IPS-NIHi11 (cell line): ENCODE measurements at regions not wholly inside any gene's neighbourhood (a gene's known extent, or its start where the extent isn't known, plus 50 kb on each side); places are given as distances from the start of the nearest gene placed in this dataset.

Experiments used
- DNase-seq: peaks from one replicate; pipeline ENCODE4 v3.0.0; 2012; ENCODE audit warnings: mixed read lengths, low spot score

DNA sequence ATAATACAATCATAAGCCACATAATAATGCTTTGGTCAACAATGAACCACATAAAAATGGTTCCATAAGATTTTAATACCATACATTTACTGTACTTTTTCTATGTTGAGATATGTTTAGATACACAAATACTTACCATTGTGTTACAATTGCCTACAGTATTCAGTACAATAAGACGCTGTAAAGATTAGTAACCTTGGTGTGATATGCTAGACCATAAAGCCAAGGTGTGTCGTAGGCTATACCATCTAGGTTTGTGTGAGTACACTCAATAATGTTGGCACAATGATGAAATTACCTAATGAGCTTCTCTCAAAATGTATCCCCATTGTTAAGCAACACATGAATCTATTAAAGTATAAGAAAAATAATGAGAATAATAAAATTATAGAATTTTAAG is 662.3 kb downstream of the SATB2 start:
- DNase-seq, result no peak

DNA sequence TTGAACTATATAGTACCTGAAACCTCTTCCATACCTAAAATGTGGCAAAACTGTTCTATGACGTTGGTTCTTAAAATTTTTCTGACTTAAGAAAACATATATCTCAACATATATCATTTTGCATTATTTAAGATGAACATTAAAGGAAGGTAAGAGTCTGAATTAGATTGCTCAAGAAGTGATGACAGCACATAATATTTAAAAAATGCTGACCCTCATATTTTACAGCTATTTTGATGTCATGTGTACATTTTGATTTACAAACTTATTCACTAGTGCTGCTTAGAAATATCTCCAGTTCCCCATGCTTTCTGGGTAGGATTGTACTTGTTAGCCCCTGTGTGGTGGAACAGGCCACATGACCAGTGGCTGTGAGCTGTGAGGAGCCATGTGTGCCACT is 666.1 kb downstream of the SATB2 start:
- no peak for DNase-seq

DNA sequence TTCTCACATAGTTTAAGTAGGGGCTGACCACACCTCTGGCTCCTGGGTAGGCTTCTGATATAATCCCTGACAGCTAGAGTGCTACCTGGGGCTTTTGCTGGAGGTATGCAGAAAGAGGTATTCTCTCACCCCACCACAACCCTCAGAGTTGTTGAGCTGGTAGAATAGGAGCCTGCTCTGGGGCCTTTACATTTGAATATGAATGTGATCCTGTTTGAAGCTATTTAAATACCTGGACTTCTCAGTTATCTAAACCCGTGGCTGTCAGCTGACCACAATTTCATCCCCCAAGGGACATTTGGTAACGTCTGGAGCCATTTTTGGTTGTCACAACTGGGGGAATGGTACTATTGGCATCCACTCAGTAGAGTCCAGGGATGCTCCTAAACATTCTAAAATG is 669.1 kb downstream of the SATB2 start:
- DNase-seq, result peak; percentile 53

DNA sequence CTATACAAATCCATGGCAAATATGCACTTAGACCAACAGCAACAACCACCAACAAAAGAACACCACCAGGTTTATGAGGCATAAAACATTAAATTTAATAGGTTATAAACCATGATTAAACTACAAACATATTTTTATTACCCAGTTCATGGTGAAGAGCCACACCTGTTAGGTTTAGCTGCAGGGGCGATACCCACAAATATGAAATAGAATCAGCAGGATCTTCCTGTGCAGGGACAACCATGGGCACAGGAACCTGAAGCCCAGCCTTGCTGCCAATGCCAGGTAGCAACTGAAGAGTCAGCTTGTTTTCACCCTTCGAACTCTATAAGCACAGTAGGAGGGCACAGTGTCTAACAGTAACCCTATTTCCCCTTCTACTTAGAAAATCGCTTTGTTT is 675.0 kb downstream of the SATB2 start:
- DNase-seq, result no peak

DNA sequence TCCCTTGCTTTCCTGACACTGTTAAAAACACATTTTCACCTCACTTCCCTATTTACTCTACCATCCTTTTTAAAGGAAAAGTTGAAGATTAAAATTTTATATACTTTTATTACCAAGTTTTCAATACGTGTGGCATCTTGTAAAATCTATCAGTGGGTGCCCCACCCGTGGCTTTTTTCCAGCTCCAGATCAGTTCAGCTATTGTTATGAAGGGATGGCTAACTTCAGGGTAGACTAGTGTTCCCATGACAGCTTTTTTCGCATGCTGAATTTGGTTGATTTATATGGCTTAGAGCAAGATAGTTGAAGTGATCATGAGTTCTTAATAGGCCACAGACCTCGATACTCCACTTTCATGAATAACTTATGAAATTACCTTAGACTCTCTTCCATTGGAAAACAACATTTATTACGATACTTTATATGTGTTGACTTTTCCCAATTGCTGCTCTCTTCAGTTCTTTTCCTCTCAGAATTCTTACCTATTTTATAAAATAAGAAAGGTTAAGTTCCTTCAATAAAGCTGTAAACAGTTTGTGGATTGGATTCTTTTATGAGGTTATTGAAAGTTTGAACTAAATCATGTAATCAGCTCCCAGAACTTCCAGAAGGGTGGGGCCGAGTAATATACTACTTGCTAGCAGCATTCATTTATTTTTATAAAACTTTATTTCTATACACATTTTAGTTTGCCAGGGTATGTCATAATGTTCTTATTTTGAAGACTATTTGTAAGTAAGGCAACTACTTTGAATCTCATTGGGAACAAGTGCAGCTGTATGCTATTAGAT is 680.9 kb downstream of the SATB2 start:
- DNase-seq, result no peak

DNA sequence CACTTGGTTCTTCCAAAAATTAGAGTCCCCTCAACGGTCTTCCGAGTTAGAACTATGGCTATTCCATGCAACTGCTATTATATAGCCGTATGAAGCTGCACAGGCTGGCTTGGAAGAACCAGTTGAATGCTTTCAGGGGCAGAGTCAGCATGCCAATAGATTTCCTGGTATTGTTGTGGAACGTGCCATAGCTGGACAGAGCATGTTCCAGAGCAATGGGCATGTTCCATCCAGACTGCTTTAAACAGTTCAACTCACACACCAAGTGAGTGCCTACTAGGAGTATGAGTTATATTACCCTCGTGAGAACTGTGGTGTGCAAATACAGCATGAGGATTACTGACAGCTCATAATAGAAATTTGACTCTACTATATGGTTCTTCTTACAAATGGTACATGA is 682.0 kb downstream of the SATB2 start:
- DNase-seq, result no peak

DNA sequence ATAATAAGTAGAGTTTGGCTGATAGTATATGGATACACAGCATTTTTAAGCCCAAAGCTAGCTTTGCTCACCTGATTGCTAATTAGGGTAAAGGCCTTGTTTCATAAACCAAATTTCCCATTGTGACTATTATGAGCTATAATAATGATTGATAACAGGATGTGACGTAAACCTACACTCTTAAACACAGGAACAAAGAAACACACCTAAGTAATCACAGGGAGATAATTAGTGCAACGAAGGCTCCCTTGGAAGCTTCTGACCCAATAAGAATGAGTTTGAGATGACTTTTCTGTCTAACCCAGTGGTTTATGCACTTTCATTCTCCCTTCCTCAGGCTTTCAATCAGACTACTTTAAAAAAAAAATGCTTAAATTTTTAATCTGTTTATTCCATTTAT is 683.2 kb downstream of the SATB2 start:
- no peak for DNase-seq

DNA sequence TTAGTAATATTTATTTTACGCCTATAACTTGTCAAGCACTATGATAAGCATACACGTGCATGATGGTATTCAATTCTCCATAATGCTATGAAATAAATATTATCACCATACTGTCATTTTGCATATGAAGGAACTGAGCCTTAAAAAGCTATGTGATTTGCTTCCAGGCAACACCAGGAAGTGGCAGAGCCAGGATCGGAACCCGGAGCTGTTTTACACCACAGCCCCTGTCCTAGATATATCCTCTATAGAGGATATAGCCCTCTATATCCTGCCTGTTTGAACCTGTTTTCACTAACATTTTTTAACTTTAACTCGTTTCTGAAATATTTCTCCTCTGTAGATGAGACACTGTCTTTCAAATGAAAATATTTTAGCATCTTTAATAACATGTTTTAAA is 690.0 kb downstream of the SATB2 start:
- DNase-seq, result no peak

DNA sequence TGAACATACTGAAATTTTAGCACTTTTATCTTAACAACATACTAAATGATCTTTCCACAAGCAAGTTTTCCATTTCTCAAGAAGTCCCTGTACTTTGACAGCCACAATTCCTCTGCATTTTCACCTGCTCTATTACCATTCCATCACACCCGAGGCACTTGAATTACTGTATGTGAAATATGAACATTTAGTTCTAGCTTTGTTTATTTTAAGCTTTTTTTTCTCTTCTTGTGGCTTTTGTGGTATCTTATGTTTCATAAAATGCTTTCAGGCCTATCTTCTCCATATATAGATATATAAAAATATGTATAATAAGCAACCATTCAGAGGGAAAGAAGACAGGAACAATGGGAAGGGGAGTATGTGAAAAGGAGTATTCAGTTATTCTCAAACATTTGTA is 693.9 kb downstream of the SATB2 start:
- DNase-seq, result no peak

DNA sequence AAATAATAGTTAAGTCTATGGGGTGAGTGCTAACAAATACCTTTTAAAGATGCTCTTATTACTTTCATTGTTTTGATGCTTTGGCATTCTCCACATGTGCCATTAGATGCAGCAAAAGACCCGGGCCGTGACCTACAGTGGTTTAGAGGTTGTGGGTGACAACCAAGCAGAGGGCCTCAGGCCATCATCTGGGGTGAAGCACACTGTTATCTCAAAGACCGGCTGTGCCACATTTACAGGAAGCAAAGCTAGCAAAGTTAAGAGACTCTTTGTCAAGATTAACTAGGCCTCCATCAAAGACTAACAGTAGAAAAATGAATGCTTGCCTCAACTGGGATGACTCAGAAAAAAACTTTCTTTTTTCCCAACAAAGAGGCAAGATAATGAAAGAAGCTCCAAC is 695.3 kb downstream of the SATB2 start:
- no peak for DNase-seq

DNA sequence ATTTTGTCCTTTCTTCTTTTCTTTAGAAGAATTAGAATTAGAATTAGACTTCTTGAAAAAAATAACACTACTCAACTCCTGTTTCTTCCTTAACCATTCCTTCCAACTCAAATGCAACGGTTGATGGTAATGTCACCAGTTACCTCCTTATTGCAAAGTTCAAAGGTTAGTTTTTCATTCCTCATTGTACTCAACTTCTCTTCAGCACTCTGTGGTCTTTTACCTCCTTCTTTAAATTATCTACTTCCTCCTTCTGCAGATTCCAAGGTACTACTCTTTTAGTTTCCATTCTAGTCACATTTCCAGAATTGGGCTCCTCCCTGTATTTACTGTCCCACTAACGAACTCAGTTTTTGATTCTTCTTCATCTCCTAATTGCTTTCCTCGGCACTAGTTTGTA is 700.7 kb downstream of the SATB2 start:
- no peak for DNase-seq

DNA sequence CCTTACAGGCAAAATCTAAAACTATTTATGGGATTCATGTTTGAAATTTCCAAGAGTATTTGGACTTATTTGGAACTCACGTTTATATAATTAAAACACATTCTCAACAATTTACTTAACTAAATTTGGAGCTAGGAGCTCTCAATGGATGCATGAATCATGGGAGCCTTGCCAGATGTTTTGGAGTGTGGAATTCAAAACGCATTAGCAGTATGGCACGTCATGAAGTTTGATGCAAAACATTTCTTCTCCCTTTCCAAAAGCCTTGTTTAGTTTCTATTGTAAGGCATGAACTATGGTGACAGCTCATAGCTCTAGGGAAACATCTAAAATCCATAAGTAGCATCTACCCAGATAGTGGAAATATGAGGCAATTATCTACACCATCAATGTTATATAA is 701.6 kb downstream of the SATB2 start:
- DNase-seq, result no peak

DNA sequence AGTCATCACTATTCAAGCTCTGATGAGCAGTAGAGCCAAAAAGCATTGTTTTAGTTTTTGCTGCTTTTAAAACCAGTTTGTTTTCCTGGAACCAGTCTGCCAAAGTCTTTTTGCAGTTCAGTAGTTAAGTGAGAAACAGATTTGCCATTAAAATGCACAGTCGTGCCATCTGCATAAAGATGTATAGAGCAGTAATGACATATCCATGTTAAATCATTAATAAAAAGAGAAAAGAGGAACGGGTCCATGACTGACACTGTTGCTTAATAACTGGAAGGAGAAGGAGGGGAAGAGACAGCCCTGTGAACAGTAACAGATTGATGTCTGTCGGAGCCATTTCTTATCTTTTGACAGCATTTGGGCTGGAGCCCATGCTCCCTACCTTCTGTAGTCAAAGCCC is 704.6 kb downstream of the SATB2 start:
- no peak for DNase-seq

DNA sequence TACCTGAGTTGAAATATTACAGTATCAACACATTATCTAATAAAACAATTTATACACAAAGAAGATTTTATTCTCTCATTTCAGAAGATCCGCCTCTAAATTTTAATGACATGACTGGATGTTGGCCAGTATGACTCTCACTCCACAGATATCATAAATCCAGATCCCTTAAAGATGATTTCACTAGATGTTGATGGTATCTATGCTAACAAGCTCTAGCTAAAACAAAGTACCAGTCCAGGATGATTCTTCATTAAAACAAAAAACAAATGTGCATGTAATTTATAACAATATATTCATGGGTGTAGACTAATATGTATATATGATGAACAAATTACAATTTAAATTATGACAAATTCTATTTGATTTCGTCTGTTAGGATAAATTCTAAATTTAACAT is 708.4 kb downstream of the SATB2 start:
- DNase-seq, result no peak

DNA sequence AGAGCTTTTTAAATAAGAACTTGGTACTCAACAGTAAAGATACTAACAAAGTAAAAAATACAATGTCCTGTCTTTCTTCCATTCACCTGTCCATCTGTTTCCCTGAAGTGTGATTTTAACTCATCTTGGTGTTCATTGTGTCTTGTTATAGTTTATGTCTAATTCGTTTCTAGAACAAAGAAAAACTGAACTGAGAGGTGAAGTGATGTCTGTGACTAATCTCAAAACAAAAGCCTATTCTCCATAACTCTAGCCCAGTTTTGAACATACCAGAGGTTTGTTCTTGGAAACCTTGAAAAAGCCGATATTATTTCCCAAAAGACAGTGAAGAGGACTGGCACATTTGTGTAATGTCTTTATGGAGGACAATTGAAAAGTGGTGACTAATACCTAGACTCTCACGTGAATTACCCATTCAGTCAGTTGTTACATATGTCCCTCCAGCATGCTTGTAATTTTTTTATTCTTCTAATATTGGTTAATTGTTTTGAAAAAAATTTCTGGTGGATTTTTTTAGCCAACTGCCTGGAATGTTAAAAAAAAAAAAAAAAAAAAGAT is 725.8 kb downstream of the SATB2 start:
- DNase-seq, result no peak

DNA sequence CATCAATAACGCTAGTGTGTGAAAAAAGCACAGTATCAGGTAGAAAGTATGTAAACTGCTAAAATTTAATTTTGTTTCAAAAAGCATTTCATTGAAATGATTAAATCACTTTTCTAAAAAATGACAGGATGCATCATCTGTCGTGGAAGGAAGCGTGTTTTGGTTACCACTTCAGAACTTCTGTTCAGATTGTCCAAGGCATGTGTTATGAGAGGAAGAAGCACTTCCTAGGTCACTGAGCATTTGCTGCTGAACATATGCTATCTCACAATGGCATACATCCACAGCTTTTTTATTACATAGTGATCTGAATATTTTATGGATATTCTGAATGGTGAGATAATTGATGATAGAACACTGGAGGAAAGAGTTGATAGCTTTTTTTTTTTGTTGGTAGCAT is 737.5 kb downstream of the SATB2 start:
- DNase-seq, result no peak

DNA sequence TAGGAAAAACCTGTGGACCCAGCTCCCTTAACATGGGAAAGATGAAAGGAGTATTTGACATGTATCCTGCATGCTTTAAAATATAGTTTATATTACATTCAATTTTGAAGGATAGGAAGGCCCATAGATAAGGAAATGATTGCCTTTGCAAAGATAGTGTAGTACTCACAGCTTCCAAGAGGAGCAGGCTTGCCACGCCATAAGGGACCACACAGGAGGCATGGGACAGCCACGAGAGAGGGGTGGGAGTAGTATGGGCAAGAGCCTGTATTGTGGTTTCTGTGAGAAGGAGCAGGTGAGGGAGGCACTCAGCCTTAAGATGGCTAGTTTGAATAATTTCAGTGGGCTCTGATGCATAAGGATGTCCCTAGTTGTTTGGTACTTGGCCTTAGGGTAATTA is 740.3 kb downstream of the SATB2 start:
- no peak for DNase-seq

DNA sequence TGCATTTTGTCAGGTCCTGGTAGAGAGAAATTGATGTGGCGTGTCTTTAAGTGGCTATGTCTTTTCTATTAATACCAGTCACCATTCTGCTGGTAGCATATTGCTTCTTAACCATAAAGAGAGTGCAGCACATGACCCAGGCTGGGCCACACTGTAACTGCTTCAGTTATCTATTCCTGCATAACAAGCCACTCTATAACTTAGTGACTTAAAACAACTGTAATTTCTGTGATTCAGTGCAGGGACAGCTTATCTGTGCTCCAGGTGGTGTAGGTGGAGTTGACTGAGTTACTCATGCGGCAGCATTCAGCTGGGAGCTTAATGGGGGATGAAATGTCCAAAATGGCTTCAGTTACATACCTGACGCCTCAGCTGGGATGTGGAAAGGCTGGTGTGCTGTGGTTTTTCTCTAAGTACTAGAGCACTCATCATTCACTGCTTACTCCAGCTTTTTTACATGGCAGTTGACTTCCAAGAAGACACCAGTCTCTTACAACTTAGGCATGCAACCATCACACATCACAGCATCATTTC is 742.4 kb downstream of the SATB2 start:
- DNase-seq, result no peak

DNA sequence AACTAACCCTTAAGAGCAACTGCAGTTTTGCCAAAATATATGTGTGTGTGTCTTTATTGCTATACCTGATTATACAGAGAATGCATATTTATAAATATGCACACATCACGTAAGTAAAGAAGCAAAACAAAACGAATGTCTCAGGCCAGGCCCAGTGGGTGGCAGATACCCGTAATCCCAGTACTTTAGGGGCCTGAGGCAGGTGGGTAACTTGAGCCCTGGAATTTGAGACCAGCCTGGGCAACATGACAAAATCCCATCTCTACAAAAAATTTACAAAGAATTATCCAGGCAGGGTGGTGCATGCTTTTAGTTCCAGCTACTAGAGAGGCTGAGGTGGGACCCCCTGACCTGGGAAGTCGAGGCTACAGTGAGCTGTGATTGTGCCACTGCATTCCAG is 745.3 kb downstream of the SATB2 start:
- no peak for DNase-seq

DNA sequence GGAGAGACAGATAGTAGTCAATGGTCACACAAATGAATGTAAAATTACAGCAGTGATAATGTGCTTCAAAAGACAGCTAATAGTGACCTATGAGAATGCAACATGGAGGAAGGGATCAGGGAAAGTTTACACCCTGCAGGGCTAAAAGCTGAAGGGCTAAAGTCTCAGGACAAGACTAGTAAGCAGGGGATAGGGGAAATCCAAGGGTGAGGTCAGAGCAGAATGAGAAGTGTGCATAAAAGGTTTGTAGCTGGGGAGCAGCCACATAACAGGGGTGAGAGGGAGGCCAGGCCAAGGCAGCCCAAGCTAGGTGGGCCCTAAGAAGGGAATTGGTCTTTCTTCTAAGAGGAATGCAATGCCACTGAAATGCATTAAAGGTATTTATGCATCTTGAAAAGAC is 746.3 kb downstream of the SATB2 start:
- DNase-seq, result no peak

DNA sequence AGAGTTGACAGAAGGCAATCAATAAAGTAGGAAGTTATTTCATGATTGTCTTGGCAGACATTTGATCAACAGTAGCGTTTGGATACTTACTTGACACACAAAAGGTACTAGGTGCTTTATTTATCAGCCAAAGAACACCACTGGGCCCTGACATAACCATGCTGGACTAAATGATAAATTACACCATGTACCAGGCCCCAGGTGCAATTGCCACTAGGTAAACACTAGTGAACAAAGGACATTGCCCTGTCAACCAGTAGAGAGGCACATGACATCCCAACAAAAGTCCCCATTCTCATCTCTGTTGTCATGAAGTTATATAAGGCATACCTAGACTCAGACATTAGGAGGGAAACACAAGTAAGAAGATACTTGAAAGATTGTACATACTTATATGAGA is 747.2 kb downstream of the SATB2 start:
- DNase-seq, result no peak

DNA sequence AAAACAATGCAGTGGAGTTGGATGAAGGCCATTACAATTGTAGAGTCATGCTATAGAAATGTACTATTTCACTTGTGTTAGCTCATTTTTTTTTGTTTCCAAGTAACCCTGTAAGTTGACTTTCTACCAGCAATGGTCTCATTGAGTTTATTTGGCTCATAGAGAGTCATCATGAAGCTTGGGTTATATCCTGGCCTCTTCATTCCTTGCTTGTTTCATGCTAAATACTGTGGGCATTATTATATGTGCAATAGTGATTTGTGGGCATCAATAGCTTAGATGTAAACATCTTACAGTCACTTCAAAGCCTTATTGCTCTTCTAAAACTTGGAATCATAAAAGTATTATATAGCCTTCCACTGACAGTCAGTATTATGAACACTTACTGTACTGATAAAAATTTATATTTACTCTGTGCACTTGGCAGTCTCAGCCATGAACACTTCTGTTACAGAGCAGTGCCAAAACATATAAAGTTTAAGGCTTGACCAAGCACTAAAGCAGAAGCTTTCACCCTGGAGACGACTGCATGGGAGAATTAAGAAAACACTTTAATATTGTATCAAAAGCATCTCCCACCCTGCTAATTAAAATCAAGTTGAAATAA is 751.2 kb downstream of the SATB2 start:
- DNase-seq, result no peak

DNA sequence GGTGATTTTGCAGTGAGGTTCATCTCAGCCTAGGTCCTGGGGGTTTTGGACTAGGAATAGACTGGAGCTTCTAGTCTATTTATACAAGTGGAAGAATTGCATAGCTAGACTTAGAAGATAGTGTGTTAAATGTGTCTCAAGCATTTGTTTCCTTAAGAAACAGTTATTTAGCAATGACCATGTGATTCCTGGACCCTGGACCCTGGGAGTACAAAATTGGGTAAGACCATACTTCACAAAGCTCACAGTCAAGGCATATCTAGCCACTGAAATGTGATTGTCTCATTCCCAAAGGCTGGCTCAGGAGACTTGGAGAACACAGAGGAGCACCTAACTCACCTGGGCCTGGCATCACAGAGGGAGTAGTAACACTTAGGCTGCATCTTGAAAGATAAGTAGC is 754.5 kb downstream of the SATB2 start:
- no peak for DNase-seq

DNA sequence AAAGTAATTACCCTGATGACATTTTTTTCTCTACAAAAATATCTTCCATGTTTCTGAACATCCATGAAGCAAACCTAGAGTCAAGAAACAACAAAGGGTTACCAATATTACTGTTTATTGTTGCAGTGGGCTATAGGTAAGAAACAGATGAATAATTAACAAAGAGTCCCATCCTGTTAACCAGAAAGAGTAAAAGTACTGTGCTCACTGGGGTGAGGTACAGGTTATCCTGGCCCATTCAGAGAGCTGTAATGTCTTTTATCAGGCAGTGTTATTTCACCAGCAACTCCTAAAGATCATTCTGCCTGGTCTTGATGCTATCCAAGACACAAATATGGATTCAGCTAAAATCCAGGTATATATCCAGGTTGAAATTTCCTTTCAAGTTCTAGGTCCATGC is 754.9 kb downstream of the SATB2 start:
- no peak for DNase-seq
